ENCODE measurements at regions not wholly inside any gene's neighbourhood (a gene's known extent, or its start where the extent isn't known, plus 50 kb on each side); places are given as distances from the start of the nearest gene placed in this dataset.

DNA sequence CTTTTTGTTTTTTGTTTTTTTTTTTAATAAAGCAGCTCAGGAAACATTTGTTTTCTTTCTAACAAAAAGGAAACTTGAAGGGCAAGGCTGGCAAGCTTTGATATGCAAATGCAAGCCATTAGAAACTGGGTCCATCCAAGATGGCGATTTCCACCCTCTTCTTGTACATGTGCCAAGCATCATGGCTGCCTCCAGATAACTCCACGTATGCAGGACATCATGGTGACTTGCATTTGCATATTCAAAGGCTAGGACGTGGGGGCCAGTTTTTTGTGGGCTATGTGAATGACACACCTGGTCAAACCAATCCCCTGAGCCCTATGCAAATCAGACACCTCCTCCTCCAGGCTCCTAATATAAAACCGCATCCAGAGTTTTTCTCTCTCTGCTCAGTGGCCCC, 692.6 kb downstream of the FAM133A start:
- no peaks in the 10 kb centered on the region for H3K4me1 Mint-ChIP-seq
- Histone ChIP-seq H3K27me3 (ENCODE audit: control insufficient read depth in 2 of 2, insufficient read depth in 2 of 2, low read length in 2 of 2) (no peaks in the 10 kb centered on the region), H2AFZ (ENCODE audit: insufficient read depth, low read depth, low read length, poor library complexity, severe bottlenecking) (no peak overlapping the region), H3K9ac (ENCODE audit: insufficient read depth, low read length, poor library complexity, severe bottlenecking) (no peak overlapping the region), H3K4me1 (ENCODE audit: control insufficient read depth in 1 of 2, insufficient read depth in 2 of 2, low read length in 2 of 2) (no peaks in the 10 kb centered on the region), H3K4me3 (replicated peaks in 1 of 3; ENCODE audit: low read depth in 2 of 3, low read length in 3 of 3) (no peak overlapping the region), H3K9me3 (replicated peaks in 1 of 2; ENCODE audit: control insufficient read depth in 1 of 2, insufficient read depth in 1 of 2, low read length in 2 of 2) (no peaks in the 10 kb centered on the region), H3K4me2 (replicated peaks; ENCODE audit: extremely low read depth, low read length, poor library complexity, severe bottlenecking) (no peak overlapping the region), H3K36me3 (replicated peaks in 1 of 2; ENCODE audit: control insufficient read depth in 1 of 2, insufficient read depth in 2 of 2, low read length in 2 of 2) (no peaks in the 10 kb centered on the region), H3K27ac (ENCODE audit: low read depth in 1 of 2, low read length in 2 of 2) (no peak overlapping the region), H3K79me2 (ENCODE audit: insufficient read depth, low read length) (no peaks in the 10 kb centered on the region), H4K20me1 (ENCODE audit: insufficient read depth, low read length) (no peaks in the 10 kb centered on the region)
- TF ChIP-seq, protein P1, sequence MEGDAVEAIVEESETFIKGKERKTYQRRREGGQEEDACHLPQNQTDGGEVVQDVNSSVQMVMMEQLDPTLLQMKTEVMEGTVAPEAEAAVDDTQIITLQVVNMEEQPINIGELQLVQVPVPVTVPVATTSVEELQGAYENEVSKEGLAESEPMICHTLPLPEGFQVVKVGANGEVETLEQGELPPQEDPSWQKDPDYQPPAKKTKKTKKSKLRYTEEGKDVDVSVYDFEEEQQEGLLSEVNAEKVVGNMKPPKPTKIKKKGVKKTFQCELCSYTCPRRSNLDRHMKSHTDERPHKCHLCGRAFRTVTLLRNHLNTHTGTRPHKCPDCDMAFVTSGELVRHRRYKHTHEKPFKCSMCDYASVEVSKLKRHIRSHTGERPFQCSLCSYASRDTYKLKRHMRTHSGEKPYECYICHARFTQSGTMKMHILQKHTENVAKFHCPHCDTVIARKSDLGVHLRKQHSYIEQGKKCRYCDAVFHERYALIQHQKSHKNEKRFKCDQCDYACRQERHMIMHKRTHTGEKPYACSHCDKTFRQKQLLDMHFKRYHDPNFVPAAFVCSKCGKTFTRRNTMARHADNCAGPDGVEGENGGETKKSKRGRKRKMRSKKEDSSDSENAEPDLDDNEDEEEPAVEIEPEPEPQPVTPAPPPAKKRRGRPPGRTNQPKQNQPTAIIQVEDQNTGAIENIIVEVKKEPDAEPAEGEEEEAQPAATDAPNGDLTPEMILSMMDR (IDR thresholded peaks at IDR 0.05) = no peak
- H3K36me3 Mint-ChIP-seq = no peaks in the 10 kb centered on the region
- H3K27ac Mint-ChIP-seq = no peak overlapping the region
- H3K27me3 Mint-ChIP-seq (ENCODE audit: low read depth in 3 of 3) = no peaks in the 10 kb centered on the region
- no peak for DNase-seq
- no CpG with 5 or more reads among the region's 4 CpGs for WGBS (ENCODE audit: insufficient coverage)
- peaks cover 0 to 7% (median 3%) of the 10 kb centered on the region in 7 donors for H3K9me3 Mint-ChIP-seq
- intact Hi-C loops (cut with micrococcal nuclease) = no loop called here
- no peak overlapping the region for H3K4me3 Mint-ChIP-seq

DNA sequence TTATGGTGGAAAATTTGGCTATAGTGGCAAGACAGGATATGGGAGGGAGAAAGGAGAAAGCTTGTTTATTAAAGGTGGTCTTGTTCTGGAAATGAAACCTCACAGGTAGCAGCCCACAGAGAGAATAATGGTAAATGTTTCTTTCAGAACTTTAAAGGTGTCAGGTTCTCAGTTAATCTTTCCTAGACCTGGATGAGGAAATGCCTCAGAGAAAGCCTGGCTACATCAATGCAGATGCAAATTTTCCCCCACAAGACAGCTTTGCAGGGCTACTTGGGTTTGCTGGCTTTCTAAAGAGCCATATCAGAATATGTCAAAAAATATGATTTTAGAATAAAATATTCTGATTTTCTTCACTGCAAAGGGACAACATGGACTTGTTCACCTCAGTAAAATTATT, 715.0 kb downstream of the FAM133A start:
- Mint-ChIP-seq H3K4me1 (no peaks in the 10 kb centered on the region), H3K27ac (no peak overlapping the region), H3K9me3 (peaks cover 0 to 7% (median 4%) of the 10 kb centered on the region in 7 donors), H3K36me3 (no peaks in the 10 kb centered on the region), H3K4me3 (no peak overlapping the region), H3K27me3 (ENCODE audit: low read depth in 3 of 3) (no peaks in the 10 kb centered on the region)
- TF ChIP-seq, protein P1 (IDR thresholded peaks at IDR 0.05) = no peak
- Histone ChIP-seq H3K36me3 (replicated peaks in 1 of 2; ENCODE audit: control insufficient read depth in 1 of 2, insufficient read depth in 2 of 2, low read length in 2 of 2) (no peaks in the 10 kb centered on the region), H3K4me2 (replicated peaks; ENCODE audit: extremely low read depth, low read length, poor library complexity, severe bottlenecking) (no peak overlapping the region), H3K79me2 (ENCODE audit: insufficient read depth, low read length) (no peaks in the 10 kb centered on the region), H3K9me3 (replicated peaks in 1 of 2; ENCODE audit: control insufficient read depth in 1 of 2, insufficient read depth in 1 of 2, low read length in 2 of 2) (no peaks in the 10 kb centered on the region), H2AFZ (ENCODE audit: insufficient read depth, low read depth, low read length, poor library complexity, severe bottlenecking) (no peak overlapping the region), H3K27ac (ENCODE audit: low read depth in 1 of 2, low read length in 2 of 2) (no peak overlapping the region), H3K27me3 (ENCODE audit: control insufficient read depth in 2 of 2, insufficient read depth in 2 of 2, low read length in 2 of 2) (no peaks in the 10 kb centered on the region), H3K4me1 (ENCODE audit: control insufficient read depth in 1 of 2, insufficient read depth in 2 of 2, low read length in 2 of 2) (no peaks in the 10 kb centered on the region), H3K4me3 (replicated peaks in 1 of 3; ENCODE audit: low read depth in 2 of 3, low read length in 3 of 3) (no peak overlapping the region), H3K9ac (ENCODE audit: insufficient read depth, low read length, poor library complexity, severe bottlenecking) (no peak overlapping the region), H4K20me1 (ENCODE audit: insufficient read depth, low read length) (no peaks in the 10 kb centered on the region)
- DNase-seq = no peak
- intact Hi-C loops (cut with micrococcal nuclease) = no loop called here

Data from CD14-positive monocyte (primary cell).